ENCODE measurements at regions not wholly inside any gene's neighbourhood (a gene's known extent, or its start where the extent isn't known, plus 50 kb on each side); places are given as distances from the start of the nearest gene placed in this dataset.
"Not testable (repeated sequence)": the region's sequence is repeated elsewhere in the genome, so short reads cannot be mapped to it uniquely, and the experiment has no call there.

GRCh38 chr15:87752250-87752951 lies 504.1 kb downstream of the NTRK3 start:
- DNase-seq: no peak

DNA sequence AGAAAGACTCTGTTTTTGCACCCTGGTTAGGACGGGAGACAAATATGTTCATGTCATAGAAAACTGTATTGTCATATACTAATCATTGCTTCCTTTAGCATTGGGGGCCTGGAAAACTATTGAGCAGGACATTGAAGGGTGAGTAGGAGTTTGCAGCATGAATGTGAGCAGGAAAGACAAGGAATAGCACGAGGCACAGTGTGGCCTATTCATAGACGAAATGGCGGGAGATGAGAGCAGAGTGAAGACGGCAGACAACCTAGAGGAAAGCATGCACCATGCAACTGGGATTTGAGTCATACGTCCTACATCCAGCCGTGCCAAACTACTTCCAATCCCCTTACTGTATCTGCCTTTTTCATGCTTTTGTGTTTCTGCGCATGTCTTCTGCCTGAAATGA lies 508.1 kb downstream of the NTRK3 start:
- DNase-seq: no peak

DNA sequence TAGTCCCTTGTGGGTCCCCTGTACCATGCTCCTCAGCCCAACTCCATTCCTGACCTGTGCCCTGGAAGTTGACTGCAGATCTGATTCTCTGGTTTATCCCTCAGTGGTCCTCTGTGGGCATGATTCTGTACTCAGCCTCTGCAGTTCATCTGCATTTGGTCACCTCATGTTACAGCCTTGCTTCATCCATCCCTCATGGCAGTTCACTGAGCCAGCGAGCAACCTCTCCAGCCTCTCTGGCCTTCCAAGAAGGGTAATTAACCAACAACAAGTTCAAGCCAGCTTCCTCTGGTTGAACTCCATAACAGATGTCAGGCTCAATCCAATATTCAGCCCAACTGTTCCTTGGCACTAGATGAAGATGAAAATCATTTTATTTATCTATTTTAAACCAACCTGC lies 509.5 kb downstream of the NTRK3 start:
- no peak for DNase-seq

GRCh38 chr15:87746333-87746732 lies 510.2 kb downstream of the NTRK3 start:
- DNase-seq: no peak

- DNase-seq: no peak
Observed at GRCh38 chr15:87744815-87745214, 511.7 kb downstream of the NTRK3 start.

- DNase-seq: no peak
Observed at GRCh38 chr15:87743562-87743961, 513.0 kb downstream of the NTRK3 start.

DNA sequence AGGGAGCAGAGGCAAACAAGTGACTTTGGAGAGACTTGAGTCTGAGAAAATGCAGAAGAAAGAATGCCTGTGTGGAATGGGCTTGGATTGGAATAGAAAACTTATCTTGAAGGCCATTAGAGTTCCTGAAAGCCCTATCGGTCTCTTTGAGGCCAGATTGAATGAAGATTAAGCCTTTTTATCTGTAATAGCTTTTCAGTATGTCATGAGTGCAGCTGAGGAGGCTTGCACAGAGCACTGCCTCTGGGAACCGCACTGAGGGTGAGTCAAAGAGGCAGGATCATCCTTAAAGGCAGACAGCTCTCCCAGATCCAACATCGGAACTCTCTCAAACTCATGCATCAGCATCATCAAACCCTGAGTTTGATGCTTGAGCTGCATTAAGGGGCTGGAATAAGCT lies 515.2 kb downstream of the NTRK3 start:
- DNase-seq: no peak

DNA sequence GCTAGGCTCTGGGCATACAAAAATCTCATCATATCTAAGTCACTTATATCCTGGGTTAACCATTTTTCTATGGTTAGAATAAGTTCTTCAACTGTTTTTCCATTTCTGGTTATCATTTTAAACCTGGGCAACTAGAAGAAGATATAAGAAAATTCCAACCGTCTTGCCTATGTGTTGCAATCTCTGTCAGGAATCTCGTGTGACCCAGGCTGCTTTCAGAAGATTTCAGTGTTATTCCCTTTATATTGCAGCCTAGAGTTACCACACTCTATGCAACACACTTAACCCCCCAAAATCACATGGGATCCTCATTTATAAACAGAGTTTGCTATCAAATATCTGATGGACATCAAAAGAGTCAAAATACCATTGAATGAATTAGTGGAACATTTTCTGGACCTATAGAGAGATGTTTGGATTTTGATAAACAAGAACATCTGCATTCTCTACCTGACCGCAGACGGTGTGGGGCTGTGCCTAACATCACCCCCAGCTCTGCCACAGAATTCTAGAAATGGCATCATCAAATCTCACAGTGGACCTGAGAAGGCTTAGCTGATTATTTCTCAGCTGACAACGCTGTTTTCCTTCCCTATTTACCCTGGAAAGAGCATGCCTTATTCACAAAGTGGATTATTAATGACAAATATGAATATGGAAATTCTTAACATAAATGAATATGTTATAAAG lies 515.7 kb downstream of the NTRK3 start:
- no peak for DNase-seq

- DNase-seq: no peak
Observed at GRCh38 chr15:87739866-87740265, 516.7 kb downstream of the NTRK3 start.

- no peak for DNase-seq
Observed at GRCh38 chr15:87739081-87739480, 517.5 kb downstream of the NTRK3 start.

DNA sequence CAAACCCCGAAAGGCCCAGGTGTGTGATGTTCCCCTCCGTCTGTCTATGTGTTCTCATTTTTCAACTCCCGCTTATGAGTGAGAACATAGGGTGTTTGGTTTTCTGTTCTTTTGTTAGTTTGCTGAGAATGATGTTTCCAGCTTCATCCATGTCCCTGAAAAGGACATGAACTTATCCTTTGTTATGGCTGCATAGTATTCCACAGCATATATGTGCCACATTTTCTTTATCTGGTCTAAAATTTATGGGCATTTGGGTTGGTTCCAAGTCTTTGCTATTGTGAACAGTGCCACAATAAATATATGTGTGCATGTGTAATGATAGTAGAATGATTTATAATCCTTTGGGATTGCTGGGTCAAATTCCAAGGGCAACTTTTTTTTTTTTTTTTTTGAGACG lies 519.1 kb downstream of the NTRK3 start:
- DNase-seq: not testable (repeated sequence)

GRCh38 chr15:87736891-87737389 lies 519.6 kb downstream of the NTRK3 start:
- no peak for DNase-seq

DNA sequence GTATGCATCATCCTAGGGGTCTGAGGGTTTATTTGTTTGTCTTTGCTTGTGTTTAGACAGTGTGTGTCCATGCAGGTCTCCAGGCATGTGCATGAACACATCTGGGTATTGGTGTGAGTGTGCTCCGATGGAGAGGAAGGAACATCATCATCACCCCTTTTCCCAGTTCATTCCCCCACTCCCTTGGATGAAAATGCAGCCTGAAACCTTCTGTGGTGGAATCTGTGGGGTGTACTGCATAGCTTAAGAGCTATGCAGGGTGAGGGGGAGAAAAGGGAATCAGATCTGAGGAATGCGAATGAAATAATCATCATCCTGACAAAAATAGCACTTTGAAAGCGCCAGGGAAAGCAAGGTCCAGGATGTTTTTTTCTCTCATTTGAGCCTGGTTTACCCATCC lies 520.1 kb downstream of the NTRK3 start:
- DNase-seq: no peak

DNA sequence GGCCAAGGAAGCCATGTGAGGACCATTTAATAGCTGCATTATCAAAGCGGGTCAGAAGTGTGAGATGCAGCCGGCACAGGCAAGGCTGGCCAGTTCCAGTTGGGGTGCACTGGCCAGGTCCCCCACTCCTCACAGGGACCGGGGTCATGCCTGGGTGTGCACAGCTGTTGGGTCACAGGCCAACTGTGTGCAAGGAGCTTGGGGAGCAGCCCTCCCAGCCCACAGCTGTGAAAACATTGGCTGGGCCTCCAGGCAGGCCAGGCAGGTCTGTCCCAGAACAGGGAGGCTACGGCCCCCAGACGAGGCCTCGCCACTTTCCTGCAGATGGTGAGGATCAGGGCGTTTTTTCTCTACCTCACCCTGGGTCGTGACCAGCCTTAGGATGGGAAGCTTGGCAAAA lies 521.0 kb downstream of the NTRK3 start:
- no peak for DNase-seq

GRCh38 chr15:87734571-87735373 lies 521.8 kb downstream of the NTRK3 start:
- no peak for DNase-seq

DNA sequence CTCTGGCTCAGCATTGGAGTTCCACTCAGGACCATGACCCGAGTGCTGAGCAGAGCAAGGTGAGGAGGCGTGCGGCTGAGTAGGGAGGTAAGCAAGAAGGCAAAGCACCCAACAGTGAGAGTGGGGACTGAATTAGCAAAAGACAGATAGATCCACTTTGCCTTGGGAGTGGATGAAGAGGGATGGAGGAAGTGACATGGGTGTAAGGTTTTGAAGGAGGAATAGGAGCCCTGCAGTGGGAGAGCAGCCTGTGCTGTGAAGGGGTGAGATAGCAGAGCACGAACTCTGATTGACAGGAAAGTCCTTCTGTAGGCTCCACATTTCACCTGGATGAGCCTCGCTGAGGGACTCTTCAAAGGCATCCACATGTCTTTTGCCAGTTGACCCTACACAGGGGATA lies 522.6 kb downstream of the NTRK3 start:
- no peak for DNase-seq

DNA sequence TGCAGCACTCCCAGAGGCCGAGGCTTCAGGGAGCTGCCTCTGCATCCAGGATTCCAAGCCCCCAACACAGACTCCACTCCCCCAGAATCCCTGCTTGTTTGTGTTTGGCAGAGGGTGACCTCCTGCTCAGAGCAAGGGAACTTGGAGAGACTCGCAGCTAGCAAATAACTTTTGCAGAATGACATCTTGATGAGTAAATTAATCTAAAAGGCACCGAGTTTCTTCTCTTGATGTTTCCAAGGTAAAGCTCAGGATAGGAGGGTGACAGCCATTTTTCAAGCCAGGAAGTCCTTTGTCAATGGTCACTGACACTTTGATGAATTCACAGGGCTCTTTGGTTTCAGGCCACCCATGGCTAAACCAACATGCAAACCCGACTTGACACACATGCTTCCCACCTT lies 523.0 kb downstream of the NTRK3 start:
- no peak for DNase-seq

DNA sequence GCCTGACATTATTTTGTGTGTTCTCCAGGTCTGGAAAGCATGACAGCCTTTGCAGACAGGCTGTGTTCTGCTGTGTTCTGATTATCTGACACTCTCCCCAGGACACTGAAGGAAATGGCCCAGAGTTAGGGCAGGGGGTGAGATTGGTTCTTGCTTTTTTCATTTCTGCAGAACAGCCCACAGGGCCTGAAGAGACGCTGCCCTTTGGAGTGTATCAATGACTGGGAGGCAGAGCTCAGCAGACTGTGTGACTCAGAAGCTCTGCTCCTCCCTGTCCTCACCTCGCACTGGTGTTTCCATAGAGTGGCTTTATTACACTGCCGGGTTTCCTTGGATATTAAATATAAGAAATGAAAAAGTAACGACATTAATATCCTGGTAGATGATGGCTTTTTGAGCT lies 523.6 kb downstream of the NTRK3 start:
- no peak for DNase-seq

DNA sequence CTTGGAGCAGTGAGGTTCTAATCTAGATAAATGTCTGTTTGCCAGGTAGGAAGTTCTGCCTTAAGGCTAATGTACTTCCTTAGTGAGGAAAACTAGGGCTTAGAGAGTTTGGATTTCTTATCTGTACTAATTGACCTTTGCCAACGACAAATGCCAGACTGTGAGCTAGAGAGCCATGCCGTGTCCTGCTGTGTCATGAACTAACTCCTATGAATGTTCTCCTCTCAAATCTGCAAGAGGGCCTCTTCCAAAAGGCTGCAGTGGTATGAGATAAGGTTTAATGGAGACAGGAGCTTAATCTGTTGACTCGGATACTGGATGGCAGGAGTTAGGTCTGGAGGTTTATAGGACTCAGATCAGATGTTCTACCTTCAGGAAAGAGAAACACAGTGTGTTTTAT lies 524.9 kb downstream of the NTRK3 start:
- no peak for DNase-seq

DNA sequence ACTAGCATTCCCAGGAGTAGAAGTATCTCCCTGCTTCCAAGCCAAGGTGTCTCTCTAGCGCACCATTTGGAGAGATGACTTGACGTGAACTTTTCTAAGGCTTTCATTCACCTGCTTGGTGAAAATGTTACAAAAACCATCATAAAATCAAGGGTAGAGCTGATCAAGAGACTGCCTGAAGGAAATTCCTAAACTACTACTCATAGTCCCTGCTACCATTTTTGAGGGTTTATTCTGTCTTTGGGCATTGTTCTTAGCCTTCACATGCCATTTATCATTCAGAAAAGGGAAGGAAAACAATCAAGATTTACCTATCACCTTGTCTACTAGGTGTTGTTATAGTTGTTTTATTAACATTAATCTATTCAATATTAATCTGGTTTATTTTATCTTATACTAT lies 525.8 kb downstream of the NTRK3 start:
- no peak for DNase-seq

GRCh38 chr15:87728998-87729397 lies 527.5 kb downstream of the NTRK3 start:
- no peak for DNase-seq

GRCh38 chr15:87727073-87727472 lies 529.5 kb downstream of the NTRK3 start:
- no peak for DNase-seq

- DNase-seq: no peak
Observed at GRCh38 chr15:87724330-87724729, 532.2 kb downstream of the NTRK3 start.
